HG02884 (cell line): ENCODE measurements at regions not wholly inside any gene's neighbourhood (a gene's known extent, or its start where the extent isn't known, plus 50 kb on each side); places are given as distances from the start of the nearest gene placed in this dataset.
A peak's percentile ranks its signal among the peaks of the same experiment; 100 is the strongest.
"Not testable (repeated sequence)": the region's sequence is repeated elsewhere in the genome, so short reads cannot be mapped to it uniquely, and the experiment has no call there.

Experiments
- ATAC-seq: cut with Tn5 transposase; IDR thresholded peaks from one replicate; pipeline ENCODE4 v1.9.1; 2021; ENCODE audit warnings: mild to moderate bottlenecking, moderate library complexity; ENCODE audit not compliant: unreplicated experiment

DNA sequence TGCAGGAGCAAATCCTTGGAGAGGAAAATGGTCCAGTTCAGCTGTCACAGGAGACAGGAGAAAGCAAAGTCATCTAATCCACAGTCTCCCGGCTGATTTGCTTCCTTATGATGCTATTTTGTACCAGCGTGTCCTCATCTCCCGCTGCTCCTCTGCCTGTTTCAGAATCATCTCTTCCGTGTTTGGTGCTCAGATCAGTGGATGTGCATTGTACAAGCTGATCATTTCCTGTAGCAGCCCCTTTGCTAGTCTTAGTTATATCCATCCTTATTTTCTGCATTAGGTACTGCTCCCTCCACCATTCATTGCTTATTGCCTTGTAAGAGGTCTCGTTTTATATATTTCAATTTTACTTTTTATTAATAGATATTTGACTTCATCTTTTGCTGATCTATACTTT is 219.9 kb upstream of the PRSS58 start:
- ATAC-seq = not testable (repeated sequence)

DNA sequence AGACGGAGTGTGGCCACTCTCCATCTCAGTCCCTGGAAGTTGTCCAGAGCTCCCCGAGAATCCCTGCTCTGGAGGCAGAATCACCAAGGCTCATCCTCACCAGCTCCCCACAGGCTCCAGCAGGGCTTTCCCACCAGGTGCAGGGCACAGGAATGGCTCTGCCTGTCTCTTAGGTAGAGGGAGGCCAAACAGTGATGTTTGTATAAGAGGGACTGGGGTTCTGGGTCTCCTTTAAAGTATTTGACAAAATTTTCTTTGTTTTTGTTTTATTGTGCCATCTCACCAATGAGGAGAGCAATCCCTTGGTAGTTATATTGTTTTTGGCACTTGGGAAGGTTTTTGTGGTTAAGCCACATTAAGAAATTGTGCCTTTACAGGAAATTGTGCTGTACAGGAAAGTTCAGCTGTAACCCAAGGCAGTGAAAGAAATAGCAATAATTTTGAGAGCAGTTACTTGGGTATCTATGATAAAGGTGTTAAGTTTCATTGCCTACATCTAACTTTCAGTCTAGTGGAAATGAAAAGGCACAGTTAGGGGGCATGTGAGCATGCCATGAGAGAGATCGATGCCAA is 219.3 kb upstream of the PRSS58 start:
- no peak for ATAC-seq

DNA sequence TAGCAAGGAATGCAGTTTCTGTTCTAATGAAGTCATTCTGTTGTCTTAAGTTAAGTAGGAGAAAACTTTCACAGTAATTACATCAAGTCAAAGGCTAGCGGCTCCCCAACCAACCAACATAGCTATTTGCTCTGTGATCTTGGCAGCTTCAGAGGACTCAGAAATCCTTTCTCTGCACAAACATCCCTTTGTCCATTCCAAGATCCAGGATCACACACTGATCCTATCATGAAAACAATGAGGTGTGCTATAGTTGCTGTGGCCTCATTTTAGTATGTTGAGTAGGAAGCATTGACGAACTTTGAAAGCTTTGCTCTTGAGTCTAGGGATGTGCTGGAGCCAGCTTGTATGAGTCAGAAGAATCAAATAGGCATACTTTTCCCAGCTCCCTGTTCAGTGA is 218.2 kb upstream of the PRSS58 start:
- no peak for ATAC-seq

- no peak for ATAC-seq
These were observed 214.0 kb upstream of the PRSS58 start for GRCh38 chr7:142471820-142472219.

- ATAC-seq = no peak
These were observed 212.6 kb upstream of the PRSS58 start for GRCh38 chr7:142470544-142470830.

DNA sequence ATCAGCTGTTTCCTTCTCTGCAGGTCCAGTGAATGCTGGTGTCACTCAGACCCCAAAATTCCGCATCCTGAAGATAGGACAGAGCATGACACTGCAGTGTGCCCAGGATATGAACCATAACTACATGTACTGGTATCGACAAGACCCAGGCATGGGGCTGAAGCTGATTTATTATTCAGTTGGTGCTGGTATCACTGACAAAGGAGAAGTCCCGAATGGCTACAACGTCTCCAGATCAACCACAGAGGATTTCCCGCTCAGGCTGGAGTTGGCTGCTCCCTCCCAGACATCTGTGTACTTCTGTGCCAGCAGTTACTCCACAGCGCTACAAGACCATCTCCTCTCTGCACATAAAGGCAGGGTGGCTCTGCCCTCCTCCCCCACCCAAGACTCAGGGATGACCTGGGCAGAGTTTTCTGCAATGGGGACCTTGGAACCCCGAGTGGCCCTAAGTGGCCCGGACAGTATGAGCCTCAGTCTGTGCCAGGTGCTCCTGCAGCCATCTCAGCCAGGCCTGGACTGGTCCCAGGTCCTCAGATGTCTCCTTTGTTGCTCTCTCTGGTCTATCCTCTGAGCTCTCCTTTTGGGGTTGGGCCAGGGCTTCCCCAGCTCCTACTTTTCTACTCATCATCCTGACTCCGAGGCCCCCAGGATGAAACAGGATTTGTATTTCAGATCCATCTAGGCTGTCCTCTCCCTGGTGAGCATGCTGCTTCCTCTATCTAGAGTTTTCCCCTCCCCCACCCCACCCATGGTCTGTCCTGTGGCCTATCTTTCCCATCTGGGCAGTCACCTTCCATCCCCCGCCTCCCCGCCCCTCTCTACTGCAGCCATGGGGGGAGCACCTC is 212.1 kb upstream of the PRSS58 start:
- ATAC-seq = no peak

DNA sequence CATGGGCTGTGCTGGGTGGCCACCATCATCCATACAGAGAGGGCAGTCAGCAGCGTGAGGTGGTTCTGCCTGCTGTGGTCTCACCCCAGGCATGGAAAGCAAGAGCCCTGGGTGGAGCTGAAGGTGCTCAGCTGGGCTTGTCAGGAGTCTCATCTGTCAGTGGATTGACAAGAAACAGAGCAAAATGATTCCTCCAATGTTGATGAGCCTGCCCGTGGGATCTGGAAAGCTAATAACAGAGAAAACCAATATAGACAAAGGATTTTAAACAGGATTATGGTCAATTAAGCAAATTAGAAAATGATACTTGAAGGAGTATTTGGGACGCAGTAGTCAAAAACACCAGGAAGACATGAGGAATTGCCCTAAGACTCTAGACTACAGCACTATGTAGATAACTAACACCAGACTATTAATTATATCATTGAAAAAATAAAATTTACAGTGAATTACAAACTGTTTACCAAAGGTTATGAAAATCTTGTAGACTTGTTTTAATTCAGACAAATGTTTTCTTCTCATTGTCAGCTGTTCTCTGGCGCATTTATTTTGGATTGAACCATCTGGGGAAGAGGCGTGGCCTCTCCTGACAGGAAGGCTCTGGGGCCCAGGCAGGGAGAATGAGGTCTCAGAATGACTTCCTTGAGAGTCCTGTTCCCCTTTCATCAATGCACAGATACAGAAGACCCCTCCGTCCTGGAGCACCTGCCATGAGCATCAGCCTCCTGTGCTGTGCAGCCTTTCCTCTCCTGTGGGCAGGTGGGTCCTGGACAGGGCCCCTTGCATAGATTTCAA is 211.2 kb upstream of the PRSS58 start:
- ATAC-seq = no peak

- ATAC-seq = not testable (repeated sequence)
These were observed 209.3 kb upstream of the PRSS58 start for GRCh38 chr7:142467056-142467655.

- peak; percentile 47 for ATAC-seq
These were observed 205.6 kb upstream of the PRSS58 start for GRCh38 chr7:142463401-142463850.

- no peak for ATAC-seq
These were observed 203.6 kb upstream of the PRSS58 start for GRCh38 chr7:142461437-142461836.

DNA sequence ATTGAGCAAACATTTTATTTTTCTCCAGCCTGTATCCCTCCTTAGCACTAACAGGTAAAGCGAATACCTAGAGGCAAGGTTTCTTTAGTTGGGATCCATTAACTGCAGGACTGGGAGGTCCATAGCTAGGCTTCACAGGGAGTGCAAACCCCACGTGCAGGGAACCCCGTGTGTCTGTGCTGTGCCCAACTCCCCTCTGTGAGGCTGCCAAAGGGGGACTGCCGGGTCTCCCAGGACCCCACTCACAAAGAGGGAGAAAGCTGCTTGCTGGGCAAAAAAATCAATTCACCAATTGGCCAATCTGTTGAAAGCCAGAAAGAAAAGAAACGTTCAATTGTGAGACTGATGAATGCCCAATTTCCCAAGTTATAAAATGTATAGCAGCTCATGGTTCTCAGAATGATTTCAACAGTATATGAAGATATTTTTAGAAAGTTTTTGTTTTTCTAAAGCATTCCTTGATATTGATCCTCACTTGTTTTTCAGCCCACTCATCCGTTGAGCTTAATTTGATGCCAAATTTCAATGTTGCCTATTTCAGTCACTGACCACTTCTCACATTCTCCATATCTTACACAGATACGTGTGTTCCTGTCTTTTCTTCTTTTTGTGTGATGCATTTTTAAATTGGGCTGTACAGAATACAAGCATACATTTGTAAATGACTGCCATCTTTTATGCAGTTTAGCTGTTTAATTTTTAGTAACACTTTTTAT is 202.7 kb upstream of the PRSS58 start:
- no peak for ATAC-seq

DNA sequence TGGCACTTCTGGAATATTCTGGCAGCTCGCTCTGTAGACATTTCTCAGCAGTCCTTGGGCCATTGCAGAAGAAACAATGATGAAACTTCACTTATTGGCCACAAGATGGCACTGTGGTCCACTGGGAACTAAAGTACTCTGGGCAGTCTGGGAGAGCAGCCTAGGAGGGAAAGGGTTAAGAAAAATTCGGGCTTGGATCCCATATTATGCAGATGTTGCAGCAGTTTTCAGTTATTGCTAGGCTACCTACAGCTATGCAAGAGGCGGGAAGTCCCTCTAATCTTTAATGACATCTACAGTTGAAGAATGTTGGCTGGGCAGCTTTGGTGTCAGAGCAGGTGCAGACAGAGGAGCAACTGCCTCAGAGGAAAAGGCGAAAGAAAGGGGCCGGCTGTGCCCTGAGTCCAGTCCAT is 201.7 kb upstream of the PRSS58 start:
- ATAC-seq = peak; percentile 79

- no peak for ATAC-seq
These were observed 199.4 kb upstream of the PRSS58 start for GRCh38 chr7:142457146-142457703.

DNA sequence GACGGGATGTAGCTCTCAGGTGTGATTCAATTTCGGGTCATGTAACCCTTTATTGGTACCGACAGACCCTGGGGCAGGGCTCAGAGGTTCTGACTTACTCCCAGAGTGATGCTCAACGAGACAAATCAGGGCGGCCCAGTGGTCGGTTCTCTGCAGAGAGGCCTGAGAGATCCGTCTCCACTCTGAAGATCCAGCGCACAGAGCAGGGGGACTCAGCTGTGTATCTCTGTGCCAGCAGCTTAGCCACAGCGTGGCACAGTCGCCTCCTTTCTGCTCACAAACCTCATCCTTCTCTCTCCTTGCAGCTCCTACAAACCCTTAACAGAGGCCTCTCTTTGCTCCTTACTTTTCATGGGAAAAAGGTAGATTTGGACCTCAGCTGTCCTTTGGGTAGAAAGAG is 197.5 kb upstream of the PRSS58 start:
- ATAC-seq = no peak

DNA sequence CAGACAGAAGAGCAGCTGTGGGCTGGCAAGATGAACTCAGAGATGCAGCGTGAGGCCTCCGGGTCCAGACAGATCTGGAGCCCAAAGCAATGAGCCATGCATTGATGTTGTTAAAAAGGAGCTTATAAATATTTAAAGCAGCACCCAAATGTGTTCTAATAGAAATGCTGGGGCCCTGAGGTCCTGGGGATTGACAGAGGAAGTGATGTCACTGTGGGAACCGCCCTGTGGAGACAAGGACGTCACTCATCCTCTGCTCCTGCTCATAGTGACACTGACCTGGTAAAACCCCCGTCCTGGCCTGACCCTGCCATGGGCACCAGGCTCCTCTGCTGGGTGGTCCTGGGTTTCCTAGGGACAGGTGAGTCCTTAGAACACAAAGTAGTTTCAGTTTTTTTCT is 197.0 kb upstream of the PRSS58 start:
- ATAC-seq = no peak

GRCh38 chr7:142452791-142453190 is 194.9 kb upstream of the PRSS58 start:
- no peak for ATAC-seq

DNA sequence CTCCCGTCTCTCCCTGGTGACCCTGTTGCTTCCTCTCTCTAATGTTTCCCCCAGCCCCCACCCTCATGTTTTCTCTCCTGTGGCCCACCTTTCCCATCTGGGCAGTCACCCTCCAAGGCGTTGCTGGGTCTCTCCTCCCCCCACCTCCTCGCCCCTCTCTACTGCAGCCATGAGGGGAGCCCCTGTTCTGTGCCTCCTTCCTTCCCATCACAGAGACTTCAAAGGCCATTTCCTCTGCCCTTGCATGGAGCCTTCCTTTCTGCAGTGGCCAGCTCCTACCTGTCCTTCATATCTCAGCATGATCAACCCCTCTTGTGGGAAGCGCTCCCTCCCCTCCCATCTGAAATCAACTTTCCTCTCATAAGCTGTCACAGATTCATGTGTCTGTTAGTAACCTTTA is 194.0 kb upstream of the PRSS58 start:
- ATAC-seq = no peak

DNA sequence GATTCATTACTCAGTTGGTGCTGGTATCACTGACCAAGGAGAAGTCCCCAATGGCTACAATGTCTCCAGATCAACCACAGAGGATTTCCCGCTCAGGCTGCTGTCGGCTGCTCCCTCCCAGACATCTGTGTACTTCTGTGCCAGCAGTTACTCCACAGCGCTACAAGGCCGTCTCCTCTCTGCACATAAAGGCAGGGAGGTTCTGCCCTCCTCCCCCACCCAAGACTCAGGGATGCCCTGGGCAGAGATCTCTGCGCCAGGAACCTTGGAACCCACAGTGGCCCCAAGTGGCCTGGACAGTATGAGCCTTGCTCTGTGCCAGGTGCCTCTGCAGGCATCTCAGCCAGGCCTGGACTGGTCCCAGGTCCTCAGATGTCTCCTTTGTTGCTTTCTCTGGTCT is 193.4 kb upstream of the PRSS58 start:
- no peak for ATAC-seq

GRCh38 chr7:142450695-142451094 is 192.8 kb upstream of the PRSS58 start:
- ATAC-seq = no peak

DNA sequence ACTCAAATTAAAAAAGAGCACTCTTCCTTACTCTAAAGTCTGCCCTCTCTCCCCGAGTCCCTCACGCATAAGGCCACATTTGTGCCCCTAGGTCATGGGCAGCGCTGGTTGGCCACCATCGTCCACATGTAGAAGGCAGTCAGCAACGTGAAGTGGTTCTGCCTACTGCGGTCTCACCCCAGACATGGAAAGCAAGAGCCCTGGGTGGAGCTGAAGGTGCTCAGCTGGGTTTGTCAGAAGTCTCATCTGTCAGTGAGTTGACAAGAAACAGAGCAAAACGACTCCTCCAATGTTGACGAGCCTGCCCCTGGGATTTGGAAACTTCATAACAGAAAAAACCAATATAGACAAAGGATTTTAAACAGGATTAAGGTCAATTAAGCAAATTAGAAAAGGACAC is 192.3 kb upstream of the PRSS58 start:
- no peak for ATAC-seq

DNA sequence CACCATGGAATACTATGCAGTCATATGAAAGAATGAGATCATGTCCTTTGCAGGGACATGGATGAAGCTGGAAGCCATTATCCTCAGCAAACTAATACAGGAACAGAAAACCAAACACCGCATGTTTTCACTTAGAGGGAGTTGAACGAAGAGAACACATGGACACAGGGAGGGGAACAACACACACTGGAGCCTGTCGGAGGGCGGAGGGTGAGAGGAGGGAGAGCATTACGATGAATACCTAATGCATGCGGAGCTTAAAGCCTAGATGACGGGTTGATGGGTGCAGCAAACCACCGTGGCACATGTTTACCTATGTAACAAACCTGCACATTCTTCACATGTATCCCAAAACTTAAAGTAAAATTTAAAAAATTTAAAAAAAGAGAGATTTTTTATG is 191.0 kb upstream of the PRSS58 start:
- ATAC-seq = not testable (repeated sequence)
